Right lobe of liver (tissue), 4 donors: ENCODE measurements at regions not wholly inside any gene's neighbourhood (a gene's known extent, or its start where the extent isn't known, plus 50 kb on each side); places are given as distances from the start of the nearest gene placed in this dataset.

Experiments used
- POLR2A ChIP-seq: fragments of 450-650 bp; IDR thresholded peaks from one replicate; pipeline ENCODE4 v1.6.1; 2017; ENCODE audit warnings: antibody characterized with exemption, mild to moderate bottlenecking
- TF ChIP-seq, protein P1 (sequence below), 4 donors: fragments of 200-600 bp in 3 of 4; fragments of 450-650 bp in 1 of 4; IDR thresholded peaks; one replicate each; pipeline versions ENCODE4 v1.5.1 to v1.8.0; 2016 to 2022; ENCODE audit warnings: antibody characterized with exemption in 4 of 4, mild to moderate bottlenecking in 2 of 4
- donor health status: DM: no; HTN: no; CAD: no.
- donor health status: DM: no; HTN: no; CAD: no.
- donor health status: DM: no; HTN: yes; CAD: no.

DNA sequence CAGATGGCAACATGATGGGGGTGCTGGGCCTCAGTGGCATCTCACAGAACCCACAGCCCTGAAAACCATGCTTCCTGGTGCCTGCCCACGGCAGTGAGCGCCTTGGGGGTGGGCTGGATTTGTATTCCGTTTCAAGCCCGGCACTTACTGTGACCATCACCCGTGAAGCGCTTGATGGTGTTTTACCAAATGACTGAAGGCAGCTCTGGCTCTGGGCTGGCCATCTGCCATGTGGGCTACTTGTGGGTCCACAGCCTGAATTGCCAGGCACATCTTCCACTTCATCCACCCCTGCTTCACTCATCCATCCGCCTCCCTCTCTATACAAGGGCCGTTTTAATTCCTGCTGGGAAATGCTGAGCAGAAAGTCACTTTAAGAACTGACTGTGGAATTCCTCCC, 250.9 kb upstream of the GMDS start:
- TF ChIP-seq, protein P1, sequence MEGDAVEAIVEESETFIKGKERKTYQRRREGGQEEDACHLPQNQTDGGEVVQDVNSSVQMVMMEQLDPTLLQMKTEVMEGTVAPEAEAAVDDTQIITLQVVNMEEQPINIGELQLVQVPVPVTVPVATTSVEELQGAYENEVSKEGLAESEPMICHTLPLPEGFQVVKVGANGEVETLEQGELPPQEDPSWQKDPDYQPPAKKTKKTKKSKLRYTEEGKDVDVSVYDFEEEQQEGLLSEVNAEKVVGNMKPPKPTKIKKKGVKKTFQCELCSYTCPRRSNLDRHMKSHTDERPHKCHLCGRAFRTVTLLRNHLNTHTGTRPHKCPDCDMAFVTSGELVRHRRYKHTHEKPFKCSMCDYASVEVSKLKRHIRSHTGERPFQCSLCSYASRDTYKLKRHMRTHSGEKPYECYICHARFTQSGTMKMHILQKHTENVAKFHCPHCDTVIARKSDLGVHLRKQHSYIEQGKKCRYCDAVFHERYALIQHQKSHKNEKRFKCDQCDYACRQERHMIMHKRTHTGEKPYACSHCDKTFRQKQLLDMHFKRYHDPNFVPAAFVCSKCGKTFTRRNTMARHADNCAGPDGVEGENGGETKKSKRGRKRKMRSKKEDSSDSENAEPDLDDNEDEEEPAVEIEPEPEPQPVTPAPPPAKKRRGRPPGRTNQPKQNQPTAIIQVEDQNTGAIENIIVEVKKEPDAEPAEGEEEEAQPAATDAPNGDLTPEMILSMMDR (IDR thresholded peaks at IDR 0.05): no peak
- no peak for TF ChIP-seq POLR2A
